HEK293T (cell line): ENCODE measurements at regions not wholly inside any gene's neighbourhood (a gene's known extent, or its start where the extent isn't known, plus 50 kb on each side); places are given as distances from the start of the nearest gene placed in this dataset.

ENCODE experiments used
- ARNT ChIP-seq: fragments of 450-650 bp; IDR thresholded peaks from 2 replicates; pipeline ENCODE4 v1.6.1; 2017; ENCODE audit warnings: mild to moderate bottlenecking
- BHLHE40 ChIP-seq: fragments of 450-650 bp; IDR thresholded peaks from 2 replicates; pipeline ENCODE4 v1.6.1; 2016; ENCODE audit warnings: mild to moderate bottlenecking, moderate library complexity, borderline replicate concordance
- CTBP1 ChIP-seq: fragments of 450-650 bp; IDR thresholded peaks from 2 replicates; pipeline ENCODE4 v1.6.1; 2016; ENCODE audit warnings: borderline replicate concordance
- ELF4 ChIP-seq: fragments of 450-650 bp; IDR thresholded peaks from 2 replicates; pipeline ENCODE4 v1.6.1; 2017; ENCODE audit warnings: antibody characterized with exemption
- FOXA1 ChIP-seq: fragments of 450-650 bp; IDR thresholded peaks from 2 replicates; pipeline ENCODE4 v1.6.1; 2016; ENCODE audit warnings: mild to moderate bottlenecking
- FOXK2 ChIP-seq: fragments of 450-650 bp; IDR thresholded peaks from 2 replicates; pipeline ENCODE4 v1.6.1; 2016; ENCODE audit warnings: mild to moderate bottlenecking
- FOXM1 ChIP-seq: fragments of 450-650 bp; IDR thresholded peaks from 2 replicates; pipeline ENCODE4 v1.6.1; 2017; ENCODE audit warnings: mild to moderate bottlenecking, borderline replicate concordance
- L3MBTL2 ChIP-seq: fragments of 450-650 bp; conservative IDR thresholded peaks from 2 replicates; pipeline ENCODE4 v1.6.1; 2016; ENCODE audit warnings: mild to moderate bottlenecking
- NFRKB ChIP-seq: fragments of 450-650 bp; IDR thresholded peaks from 2 replicates; pipeline ENCODE4 v1.6.1; 2016; ENCODE audit warnings: mild to moderate bottlenecking, moderate library complexity
- SP1 ChIP-seq: fragments of 450-650 bp; IDR thresholded peaks from 2 replicates; pipeline ENCODE4 v1.6.1; 2017
- SUZ12 ChIP-seq: fragments of 450-650 bp; IDR thresholded peaks from 2 replicates; pipeline ENCODE4 v1.6.1; 2016; ENCODE audit warnings: mild to moderate bottlenecking
- TARDBP ChIP-seq: fragments of 450-650 bp; IDR thresholded peaks from 2 replicates; pipeline ENCODE4 v1.6.1; 2016
- ZNF384 ChIP-seq: fragments of 450-650 bp; IDR thresholded peaks from 2 replicates; pipeline ENCODE4 v1.6.1; 2016
- TF ChIP-seq, protein P1 (sequence below): fragments of 450-650 bp; IDR thresholded peaks from 2 replicates; pipeline ENCODE4 v1.6.1; 2016

DNA sequence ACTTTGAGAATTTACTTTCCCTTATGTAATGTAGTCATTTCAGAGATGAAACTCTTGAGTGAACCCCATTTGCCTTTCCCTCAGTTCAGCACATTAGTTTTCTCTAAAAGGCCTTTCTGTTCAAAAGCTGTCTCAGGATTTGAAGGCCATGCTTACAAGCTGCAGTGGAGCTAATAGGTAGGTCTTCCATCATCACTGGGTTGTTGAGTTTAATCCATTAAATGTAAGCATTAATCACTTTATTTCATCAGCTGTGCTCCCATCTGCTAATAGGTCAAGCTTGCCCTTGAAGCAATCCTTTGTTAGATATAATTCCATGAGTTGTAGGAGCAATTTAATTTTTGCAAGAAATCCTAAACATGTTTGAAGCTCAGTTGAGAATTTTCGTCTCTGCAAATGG, 422.2 kb upstream of the ZP4 start:
- no peak for TF ChIP-seq SUZ12
- TF ChIP-seq ARNT, result no peak
- no peak for TF ChIP-seq CTBP1
- no peak for TF ChIP-seq TARDBP
- TF ChIP-seq BHLHE40, result no peak
- no peak for TF ChIP-seq FOXA1
- TF ChIP-seq FOXM1, result no peak
- TF ChIP-seq, protein P1, sequence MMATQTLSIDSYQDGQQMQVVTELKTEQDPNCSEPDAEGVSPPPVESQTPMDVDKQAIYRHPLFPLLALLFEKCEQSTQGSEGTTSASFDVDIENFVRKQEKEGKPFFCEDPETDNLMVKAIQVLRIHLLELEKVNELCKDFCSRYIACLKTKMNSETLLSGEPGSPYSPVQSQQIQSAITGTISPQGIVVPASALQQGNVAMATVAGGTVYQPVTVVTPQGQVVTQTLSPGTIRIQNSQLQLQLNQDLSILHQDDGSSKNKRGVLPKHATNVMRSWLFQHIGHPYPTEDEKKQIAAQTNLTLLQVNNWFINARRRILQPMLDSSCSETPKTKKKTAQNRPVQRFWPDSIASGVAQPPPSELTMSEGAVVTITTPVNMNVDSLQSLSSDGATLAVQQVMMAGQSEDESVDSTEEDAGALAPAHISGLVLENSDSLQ, result no peak
- TF ChIP-seq ELF4, result no peak
- TF ChIP-seq SP1, result no peak
- TF ChIP-seq FOXK2, result no peak
- TF ChIP-seq ZNF384, result no peak
- no peak for TF ChIP-seq L3MBTL2
- TF ChIP-seq NFRKB, result no peak
